SW 1271 (cell line): ENCODE measurements at regions not wholly inside any gene's neighbourhood (a gene's known extent, or its start where the extent isn't known, plus 50 kb on each side); places are given as distances from the start of the nearest gene placed in this dataset.
A peak's percentile ranks its signal among the peaks of the same experiment; 100 is the strongest.
"Not testable (repeated sequence)": the region's sequence is repeated elsewhere in the genome, so short reads cannot be mapped to it uniquely, and the experiment has no call there.

Experiments used
- DNase-seq, 2 experiments: peaks; one replicate each; lab custom pipeline; 2025; lab: John Stamatoyannopoulos, UW

- DNase-seq, result no peak
Observed at GRCh38 chr9:74001382-74001781, 495.8 kb upstream of the RORB start.

- DNase-seq, result peak in 1 of 2 experiments; percentile 31
Observed at GRCh38 chr9:74006935-74007334, 490.2 kb upstream of the RORB start.

DNA sequence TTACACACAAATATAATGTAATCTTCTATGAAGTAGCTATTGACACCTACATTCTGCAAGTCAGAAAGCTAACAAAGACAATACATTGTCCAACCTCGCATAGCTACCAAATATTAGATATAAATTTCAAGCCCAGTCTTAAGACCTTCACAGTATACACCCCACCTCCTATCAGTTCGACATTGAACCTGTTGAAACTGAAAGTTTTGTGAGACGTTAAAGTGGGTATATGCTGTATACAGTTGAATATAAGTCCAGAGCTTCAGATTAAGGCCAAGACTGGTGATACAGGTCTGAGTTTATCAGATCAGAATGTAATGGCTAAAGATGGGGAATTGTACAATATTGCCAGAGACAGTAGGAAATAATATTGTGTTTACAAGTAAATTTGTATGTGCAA lies 489.3 kb upstream of the RORB start:
- DNase-seq, result no peak

GRCh38 chr9:74016004-74016403 lies 481.1 kb upstream of the RORB start:
- DNase-seq, result no peak

- no peak for DNase-seq
Observed at GRCh38 chr9:74025402-74025925, 471.7 kb upstream of the RORB start.

DNA sequence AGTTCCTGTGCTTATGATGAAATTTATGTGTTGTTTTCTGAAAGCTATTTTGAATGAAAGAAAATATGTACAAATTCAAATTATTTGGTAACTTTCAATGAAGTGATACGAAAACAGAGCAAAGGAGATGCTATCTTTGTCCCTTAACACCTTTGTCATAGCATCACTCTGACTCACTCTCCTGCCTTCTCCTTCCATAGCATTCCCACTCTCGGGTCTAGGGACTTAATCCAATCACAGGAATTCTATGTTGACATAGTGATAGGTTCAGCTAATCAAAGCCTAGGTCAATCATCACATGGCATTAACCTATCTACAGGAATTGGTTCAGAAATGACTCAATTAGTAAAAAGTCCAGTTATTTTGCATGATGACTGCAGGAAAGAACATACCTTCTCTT lies 464.7 kb upstream of the RORB start:
- no peak for DNase-seq

- DNase-seq, result no peak
Observed at GRCh38 chr9:74035786-74036185, 461.3 kb upstream of the RORB start.

GRCh38 chr9:74036549-74037231 lies 460.4 kb upstream of the RORB start:
- no peak for DNase-seq

DNA sequence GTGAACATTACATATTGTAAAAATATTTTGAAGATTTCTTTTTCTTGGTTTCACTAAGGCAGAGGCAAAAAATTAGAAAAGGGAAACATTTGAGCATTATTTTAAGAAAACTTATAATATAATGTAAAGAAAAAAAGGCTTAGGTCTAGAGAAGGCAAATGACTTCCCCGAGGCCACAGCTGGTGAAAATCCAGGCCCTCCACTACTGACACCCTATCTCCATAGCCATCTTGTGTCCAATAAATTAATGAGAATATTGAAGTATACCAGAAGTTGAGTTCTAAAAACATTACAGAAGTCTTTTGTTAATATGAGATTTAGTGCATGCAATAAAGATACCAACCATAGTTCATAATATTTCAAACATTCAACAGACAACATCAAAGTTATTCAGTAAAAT lies 459.9 kb upstream of the RORB start:
- DNase-seq, result no peak

GRCh38 chr9:74041588-74041987 lies 455.5 kb upstream of the RORB start:
- DNase-seq, result no peak

DNA sequence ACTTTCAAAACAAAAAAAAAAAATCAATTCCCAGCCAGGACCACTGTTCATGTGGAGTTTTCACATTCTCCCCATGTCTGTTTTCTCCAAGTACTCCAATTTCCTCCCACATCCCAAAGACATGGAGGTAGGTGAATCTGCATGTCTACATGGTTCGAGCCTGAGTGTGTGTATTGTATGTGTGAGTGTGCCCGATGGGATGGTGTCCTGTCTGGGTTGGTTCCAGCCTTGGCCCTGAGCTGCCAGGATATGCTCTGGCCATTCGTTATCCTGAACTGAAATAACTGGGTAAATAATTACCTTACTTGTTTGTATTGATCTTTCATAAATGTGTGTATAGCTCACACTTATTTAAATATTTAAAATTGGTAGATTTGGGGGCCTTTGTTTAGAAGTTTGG lies 452.3 kb upstream of the RORB start:
- DNase-seq, result no peak

DNA sequence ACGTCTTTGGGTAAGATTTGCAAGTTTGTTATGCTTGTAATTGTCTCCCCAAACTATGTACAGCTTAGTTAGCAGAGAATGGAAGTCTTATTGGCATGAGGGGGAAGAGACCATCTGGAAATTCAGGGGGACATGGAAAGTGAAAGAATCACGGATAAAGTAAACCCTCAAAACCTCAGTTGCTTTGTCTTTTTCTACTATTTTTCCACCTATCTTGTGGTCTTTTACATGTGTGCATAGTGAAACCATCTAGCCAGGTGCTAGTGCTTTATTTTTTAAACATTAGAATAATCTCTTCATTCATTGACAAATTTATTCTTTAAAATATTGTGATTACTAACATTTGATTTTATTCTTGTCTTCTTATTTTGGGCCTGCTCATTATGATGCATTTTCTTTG lies 441.1 kb upstream of the RORB start:
- DNase-seq, result no peak

- DNase-seq, result not testable (repeated sequence)
Observed at GRCh38 chr9:74057051-74057450, 440.1 kb upstream of the RORB start.

DNA sequence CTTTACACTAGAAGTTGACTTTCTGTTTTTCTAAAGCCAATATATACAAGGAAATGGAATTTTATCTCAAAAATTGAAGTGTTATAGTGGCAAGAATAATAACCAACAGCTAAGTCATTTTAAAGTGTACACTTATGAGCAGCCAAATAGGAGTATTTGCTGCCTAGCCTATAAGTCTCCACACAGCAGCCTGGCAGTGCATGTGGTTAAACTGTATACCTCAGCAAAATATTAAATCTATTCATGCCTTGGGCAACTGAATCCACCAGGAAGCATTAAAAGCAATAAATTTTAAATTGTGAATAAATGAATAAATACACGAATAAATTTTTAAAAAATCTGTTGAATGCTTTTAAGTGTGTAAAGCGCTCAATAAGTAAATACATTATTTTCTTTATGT lies 432.4 kb upstream of the RORB start:
- DNase-seq, result no peak

GRCh38 chr9:74066128-74066527 lies 431.0 kb upstream of the RORB start:
- DNase-seq, result no peak

DNA sequence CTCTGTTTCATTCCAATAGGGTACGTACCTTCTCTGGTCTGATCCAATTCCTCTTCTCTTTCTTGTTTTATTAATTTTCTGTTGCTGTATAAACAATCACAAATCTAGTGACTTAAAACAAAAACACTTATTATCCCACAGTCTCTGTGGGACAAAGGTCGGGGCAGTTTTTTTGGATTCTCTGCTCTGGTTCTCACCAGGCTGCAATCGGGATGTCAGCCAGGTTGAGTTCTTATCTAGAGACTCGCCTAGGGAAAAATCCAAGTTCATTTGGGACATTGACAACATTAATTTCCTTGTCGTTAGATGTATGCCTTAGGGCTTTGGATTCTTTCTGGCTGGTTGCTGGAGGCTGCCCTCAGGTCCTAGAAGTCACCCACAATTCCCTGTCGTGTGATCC lies 430.5 kb upstream of the RORB start:
- no peak for DNase-seq

- no peak for DNase-seq
Observed at GRCh38 chr9:74071502-74071901, 425.6 kb upstream of the RORB start.

- DNase-seq, result no peak
Observed at GRCh38 chr9:74073897-74074296, 423.2 kb upstream of the RORB start.

- peak; percentile 17 to 53 for DNase-seq
Observed at GRCh38 chr9:74078647-74079046, 418.5 kb upstream of the RORB start.

GRCh38 chr9:74080652-74081051 lies 416.5 kb upstream of the RORB start:
- DNase-seq, result not testable (repeated sequence)

DNA sequence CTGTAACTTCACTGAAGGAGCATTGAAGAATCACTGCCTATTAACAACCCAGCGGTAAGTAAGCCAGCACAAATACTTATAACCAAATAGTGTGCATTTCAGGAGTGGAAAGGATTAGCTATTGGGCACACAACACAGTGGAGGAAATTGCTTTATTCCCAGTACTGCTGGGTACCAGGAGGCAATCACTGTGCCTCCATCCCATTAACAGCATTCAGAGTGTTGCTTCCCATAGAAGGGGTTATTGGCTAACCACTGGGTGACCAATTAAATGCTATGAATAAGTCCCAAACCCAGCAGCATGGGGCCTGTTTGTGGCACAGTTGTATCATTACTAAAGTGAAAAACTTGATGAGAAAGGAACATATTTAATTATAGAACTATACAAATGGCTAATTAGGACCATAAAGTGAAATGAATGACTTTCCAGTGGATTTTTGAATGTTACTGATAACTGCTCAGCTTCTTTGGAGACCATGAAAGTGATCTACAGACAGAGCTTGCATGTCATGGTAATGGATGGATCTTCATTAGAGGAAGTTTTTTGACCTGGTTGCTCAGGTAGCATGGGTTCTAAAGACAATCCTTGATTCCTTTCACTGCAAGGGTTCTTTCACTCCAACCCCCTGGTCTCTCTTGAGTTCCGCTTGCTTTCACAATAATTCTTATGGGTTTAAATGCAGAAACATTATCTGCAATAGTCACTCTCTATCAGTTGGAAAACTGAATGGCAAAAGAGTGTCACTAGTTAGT lies 413.3 kb upstream of the RORB start:
- DNase-seq, result no peak

- DNase-seq, result not testable (repeated sequence)
Observed at GRCh38 chr9:74085384-74086037, 411.6 kb upstream of the RORB start.

DNA sequence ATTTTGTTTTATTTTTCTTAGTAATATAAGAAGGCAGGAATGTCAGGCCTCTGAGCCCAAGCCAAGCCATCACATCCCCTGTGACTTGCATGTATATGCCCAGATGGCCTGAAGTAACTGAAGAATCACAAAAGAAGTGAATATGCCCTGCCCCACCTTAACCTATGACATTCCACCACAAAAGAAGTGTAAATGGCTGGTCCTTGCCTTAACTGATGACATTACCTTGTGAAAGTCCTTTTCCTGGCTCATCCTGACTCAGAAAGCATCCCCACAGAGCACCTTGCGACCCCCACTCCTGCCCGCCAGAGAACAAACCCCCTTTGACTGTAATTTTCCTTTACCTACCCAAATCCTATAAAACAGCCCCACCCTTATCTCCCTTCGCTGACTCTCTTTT lies 406.2 kb upstream of the RORB start:
- not testable (repeated sequence) for DNase-seq
